ENCODE measurements at regions not wholly inside any gene's neighbourhood (a gene's known extent, or its start where the extent isn't known, plus 50 kb on each side); places are given as distances from the start of the nearest gene placed in this dataset.
A peak's percentile ranks its signal among the peaks of the same experiment; 100 is the strongest.
"Not testable (repeated sequence)": the region's sequence is repeated elsewhere in the genome, so short reads cannot be mapped to it uniquely, and the experiment has no call there.

- DNase-seq (ENCODE audit: low spot score), result peak; percentile 28
Measured at GRCh38 chr4:146073517-146073916, 102.0 kb upstream of the LSM6 start.

GRCh38 chr4:146072376-146072775 lies 103.1 kb upstream of the LSM6 start:
- peak; percentile 26 for DNase-seq (ENCODE audit: low spot score)

GRCh38 chr4:146071390-146071789 lies 104.1 kb upstream of the LSM6 start:
- no peak for DNase-seq (ENCODE audit: low spot score)

- DNase-seq (ENCODE audit: low spot score), result no peak
Measured at GRCh38 chr4:146063143-146063542, 112.4 kb upstream of the LSM6 start.

GRCh38 chr4:146062340-146062739 lies 113.2 kb upstream of the LSM6 start:
- no peak for DNase-seq (ENCODE audit: low spot score)

GRCh38 chr4:146061610-146062334 lies 113.7 kb upstream of the LSM6 start:
- no peak for DNase-seq (ENCODE audit: low spot score)

GRCh38 chr4:146059865-146060264 lies 115.7 kb upstream of the LSM6 start:
- DNase-seq (ENCODE audit: low spot score), result no peak

GRCh38 chr4:146059151-146059550 lies 116.4 kb upstream of the LSM6 start:
- DNase-seq (ENCODE audit: low spot score), result no peak

- no peak for DNase-seq (ENCODE audit: low spot score)
Measured at GRCh38 chr4:146058531-146058930, 117.0 kb upstream of the LSM6 start.

- no peak for DNase-seq (ENCODE audit: low spot score)
Measured at GRCh38 chr4:146054676-146055075, 116.1 kb upstream of the ZNF827 start.

GRCh38 chr4:146053891-146054290 lies 115.3 kb upstream of the ZNF827 start:
- no peak for DNase-seq (ENCODE audit: low spot score)

- peak; percentile 59 for DNase-seq (ENCODE audit: low spot score)
Measured at GRCh38 chr4:146051728-146052391, 113.2 kb upstream of the ZNF827 start.

- no peak for DNase-seq (ENCODE audit: low spot score)
Measured at GRCh38 chr4:146051223-146051622, 112.6 kb upstream of the ZNF827 start.

GRCh38 chr4:146049802-146050201 lies 111.2 kb upstream of the ZNF827 start:
- no peak for DNase-seq (ENCODE audit: low spot score)

- DNase-seq (ENCODE audit: low spot score), result not testable (repeated sequence)
Measured at GRCh38 chr4:146047768-146048167, 109.1 kb upstream of the ZNF827 start.

GRCh38 chr4:146041139-146042004 lies 102.7 kb upstream of the ZNF827 start:
- DNase-seq (ENCODE audit: low spot score), result no peak

- DNase-seq (ENCODE audit: low spot score), result no peak
Measured at GRCh38 chr4:146040623-146041022, 102.0 kb upstream of the ZNF827 start.

- DNase-seq (ENCODE audit: low spot score), result no peak
Measured at GRCh38 chr4:146033149-146033548, 94.5 kb upstream of the ZNF827 start.

- no peak for DNase-seq (ENCODE audit: low spot score)
Measured at GRCh38 chr4:146032234-146032860, 93.7 kb upstream of the ZNF827 start.

- DNase-seq (ENCODE audit: low spot score), result no peak
Measured at GRCh38 chr4:146029939-146030710, 91.5 kb upstream of the ZNF827 start.

GRCh38 chr4:146029147-146029546 lies 90.5 kb upstream of the ZNF827 start:
- peak; percentile 32 for DNase-seq (ENCODE audit: low spot score)

GRCh38 chr4:146027761-146028160 lies 89.1 kb upstream of the ZNF827 start:
- no peak for DNase-seq (ENCODE audit: low spot score)
